Esophagus mucosa (tissue), 1 donor: ENCODE measurements at regions not wholly inside any gene's neighbourhood (a gene's known extent, or its start where the extent isn't known, plus 50 kb on each side); places are given as distances from the start of the nearest gene placed in this dataset.
A peak's percentile ranks its signal among the peaks of the same experiment; 100 is the strongest.

Experiments used
- ATAC-seq: fragments of 200-7000 bp; cut with Tn5 transposase; one replicate; pipeline ENCODE4 v1.9.1; 2020
- donor health status: DM: yes; HTN: yes; CAD: no.

GRCh38 chr18:44602845-44603244 is 77.8 kb upstream of the SETBP1 start:
- no peak for ATAC-seq

DNA sequence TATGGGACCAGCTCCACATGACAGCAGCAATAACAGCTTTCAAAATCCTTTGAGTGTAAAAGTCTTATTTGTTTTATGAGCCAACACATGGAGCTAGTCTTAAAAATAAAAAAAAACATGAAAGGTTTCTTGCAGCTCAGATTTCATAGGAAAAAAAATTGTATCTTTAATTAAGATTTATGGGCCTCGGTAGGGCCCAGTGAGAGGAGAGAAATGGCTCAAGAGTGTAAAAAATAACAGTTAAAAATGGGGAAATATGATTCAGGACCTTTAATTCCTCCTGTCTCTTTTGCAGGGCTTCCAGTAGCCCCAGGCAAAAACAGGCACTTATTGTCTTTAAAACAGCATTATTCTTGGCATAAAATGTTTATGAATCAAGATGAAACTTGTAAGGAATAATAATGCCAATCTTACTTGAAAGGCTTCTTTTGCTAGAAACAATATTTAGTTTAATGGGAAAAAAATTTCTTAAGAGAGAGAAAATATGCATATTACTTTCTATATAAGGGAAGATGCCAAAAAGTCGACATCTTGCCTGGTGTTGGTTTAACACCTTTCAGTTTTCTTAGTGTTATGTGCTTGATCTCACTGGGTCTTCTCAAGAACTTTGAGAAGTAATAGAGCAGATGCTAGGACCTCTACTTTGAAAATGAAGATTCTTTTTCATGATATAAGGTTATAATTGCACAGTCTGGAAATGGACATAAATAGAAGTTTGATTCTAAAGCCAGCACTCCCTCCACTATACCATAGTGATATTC is 71.3 kb upstream of the SETBP1 start:
- ATAC-seq = no peak

DNA sequence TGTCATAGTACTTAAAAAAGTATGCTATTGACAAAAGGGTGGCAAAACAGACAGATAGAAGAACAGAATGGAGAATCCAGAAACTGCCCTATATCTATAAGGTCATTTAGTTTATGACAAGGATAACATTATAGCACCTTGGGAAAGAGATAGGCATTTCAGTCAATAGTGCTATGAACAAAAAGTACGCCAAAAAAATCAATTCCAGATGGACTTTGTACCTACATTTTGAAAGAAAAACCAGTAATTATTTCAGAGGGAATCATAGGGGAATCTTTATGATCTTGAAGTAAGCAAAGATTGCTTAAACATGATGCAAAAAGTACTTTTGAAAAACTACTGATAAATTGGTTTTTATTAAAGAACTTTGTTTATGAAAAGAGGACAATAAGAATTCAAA is 59.9 kb upstream of the SETBP1 start:
- ATAC-seq = no peak

DNA sequence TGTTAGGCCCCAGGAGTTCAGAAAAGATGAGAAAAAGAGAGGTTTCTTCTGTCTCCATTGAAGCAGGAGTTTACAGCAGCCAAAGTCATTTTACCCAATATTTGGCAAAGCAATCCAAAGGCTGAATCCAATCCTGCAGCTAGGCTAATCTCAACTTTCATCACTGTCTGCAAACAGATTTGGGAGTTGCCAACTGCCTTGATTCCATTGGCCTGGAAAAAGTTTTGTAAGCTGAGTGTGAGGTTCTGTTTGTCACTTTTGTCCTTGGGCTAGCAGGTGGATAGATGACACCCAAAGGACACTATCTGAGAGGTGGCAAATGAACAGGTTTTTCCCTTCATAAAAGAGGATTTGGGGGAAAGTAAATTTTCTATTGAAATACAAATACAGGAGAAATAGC is 56.6 kb upstream of the SETBP1 start:
- ATAC-seq = no peak

DNA sequence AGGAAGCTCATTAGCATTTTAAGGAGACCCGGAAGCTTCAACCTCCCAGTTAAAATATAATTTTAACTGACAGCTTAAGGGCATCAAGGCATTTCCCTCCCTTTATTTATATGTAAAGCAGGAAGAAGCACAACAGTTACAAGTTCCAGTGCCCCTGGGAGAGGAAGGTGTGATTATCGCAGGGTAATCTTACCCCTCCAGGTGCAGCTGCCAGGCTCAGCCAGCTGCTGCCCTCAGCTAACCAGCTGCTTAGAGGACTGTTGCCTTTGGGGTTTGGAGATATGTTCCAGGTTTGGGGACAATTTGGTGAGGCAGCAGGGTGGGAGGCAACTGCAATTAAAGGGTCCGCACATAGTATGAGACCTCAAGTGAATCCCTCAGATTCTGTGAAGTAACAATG is 55.3 kb upstream of the SETBP1 start:
- no peak for ATAC-seq

DNA sequence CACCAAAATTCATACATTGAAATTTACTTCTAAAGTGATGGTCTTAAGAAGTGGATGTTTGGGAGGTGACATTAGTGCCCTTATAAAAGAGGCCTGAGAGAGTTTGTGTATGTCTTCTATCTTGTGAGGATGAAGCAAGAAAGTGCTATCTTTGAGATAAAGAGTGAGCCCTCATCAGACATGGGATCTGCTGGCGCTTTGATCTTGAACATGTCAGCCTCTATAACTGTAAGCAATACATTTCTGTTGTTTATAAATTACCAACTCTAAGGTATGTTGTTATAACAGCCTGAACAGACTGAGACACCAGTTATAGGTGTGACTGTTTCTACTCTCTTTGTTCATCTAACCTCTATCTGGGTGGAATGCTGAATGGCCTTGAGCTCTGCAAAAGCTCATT is 54.5 kb upstream of the SETBP1 start:
- ATAC-seq = no peak

DNA sequence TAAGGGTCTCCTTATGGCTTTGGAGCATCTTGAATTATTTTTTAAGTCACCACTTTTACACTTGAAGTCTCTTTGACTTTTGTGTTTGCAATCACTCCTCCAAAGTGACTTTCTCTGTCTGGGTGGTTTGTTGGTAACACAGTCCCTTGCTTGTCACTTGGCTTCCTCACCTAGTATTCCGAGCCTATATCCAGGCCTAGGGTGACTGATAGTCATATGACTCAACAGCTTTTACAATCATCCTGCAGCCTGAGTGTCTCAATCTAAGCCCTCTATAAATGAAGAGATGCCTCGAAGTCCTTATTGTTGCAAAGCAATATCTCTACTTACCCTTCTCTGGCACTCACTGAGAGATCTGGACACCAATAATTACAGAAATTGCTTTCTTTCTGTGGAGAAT is 53.9 kb upstream of the SETBP1 start:
- ATAC-seq = peak; percentile 46

DNA sequence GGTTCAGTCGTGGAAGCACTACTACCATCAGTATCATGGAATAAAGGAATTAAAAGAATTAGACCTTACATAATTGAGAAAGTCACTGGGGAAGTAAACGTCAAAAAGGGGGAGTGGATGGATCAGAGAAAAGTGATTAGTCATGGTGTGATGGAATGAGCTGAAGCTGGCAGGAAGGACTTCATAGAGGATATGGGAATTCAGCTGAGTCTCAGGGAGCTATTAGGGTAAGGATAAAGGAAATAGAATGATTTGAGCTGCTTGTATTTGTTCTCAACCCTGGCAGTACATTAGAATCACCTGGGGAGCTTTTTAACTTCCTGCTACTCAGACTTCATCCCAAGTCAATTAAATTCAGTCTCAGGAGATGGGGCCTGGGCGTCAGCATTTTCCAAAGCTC is 53.4 kb upstream of the SETBP1 start:
- peak; percentile 26 for ATAC-seq

DNA sequence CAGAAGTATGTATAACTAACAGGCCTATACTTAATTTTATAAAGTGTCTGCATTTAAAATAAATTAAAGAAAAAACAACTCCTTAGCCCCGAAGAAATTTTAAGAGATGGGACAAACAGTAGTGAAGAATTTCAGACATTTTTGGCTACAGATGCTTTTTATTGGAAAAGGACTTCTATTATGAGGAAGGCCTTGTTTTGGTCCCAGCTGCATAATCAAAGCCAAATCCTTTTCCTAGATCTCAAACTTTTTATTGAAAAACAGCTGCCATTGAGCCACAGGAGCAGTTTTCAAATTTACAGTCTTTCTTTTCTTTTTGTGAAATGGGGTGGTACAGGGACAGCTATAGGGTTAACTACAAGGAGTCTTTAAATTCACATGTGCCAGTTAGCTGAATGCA is 51.3 kb upstream of the SETBP1 start:
- ATAC-seq = no peak

- ATAC-seq = no peak
Observed at GRCh38 chr18:44630118-44630517, 50.6 kb upstream of the SETBP1 start.
